ENCODE measurements at regions not wholly inside any gene's neighbourhood (a gene's known extent, or its start where the extent isn't known, plus 50 kb on each side); places are given as distances from the start of the nearest gene placed in this dataset.
"Not testable (repeated sequence)": the region's sequence is repeated elsewhere in the genome, so short reads cannot be mapped to it uniquely, and the experiment has no call there.

DNA sequence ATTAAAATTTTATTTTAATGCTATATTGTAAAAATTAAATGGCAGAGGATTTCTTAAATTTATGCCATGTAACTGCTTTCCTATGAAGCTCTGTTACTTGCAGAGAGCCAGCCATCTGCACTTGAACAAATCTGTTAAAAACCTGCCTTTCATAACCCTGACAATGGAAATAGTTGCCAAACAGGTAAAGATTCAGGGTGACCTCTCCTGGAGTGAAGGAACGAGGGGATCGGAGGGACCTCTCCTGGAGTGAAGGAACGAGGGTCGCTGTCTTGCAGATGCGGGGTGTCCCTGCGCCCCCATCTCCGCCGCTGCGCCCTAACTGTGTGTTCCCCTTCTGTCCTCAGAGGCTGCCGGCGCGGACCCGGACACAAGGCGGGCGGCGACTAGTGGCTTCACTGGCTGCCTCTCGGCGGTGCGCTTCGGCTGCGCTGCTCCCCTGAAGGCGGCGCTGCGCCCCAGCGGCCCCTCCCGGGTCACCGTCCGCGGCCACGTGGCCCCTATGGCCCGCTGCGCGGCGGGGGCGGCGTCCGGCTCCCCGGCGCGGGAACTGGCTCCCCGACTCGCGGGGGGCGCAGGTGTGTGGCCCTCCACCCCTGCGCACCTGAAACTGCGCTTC lies 295.9 kb upstream of the SPATA31A3 start:
- not testable (repeated sequence) for DNase-seq

DNA sequence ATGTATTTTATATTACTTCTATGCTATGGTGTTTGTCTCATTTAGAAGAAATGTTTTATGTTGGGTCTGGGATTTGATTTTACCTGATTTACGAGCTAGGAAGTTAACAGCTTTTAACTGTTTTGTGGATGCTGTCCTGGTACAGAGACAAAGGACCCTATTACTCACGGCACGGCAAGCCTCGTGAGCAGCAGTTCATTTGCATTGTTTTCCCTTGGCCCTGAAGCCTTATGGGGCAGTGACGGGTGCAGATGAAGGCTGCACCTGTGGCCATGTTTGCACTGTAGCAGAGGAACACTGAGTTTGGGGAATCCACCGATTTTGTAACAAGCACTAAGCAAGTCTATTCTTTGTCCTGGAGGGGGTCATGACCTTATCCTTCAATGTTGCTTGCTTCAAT lies 291.9 kb upstream of the SPATA31A3 start:
- not testable (repeated sequence) for DNase-seq

GRCh38 chr9:67281574-67281973 lies 289.2 kb upstream of the SPATA31A3 start:
- DNase-seq, result not testable (repeated sequence)

GRCh38 chr9:67269692-67270091 lies 277.3 kb upstream of the SPATA31A3 start:
- DNase-seq, result not testable (repeated sequence)

- DNase-seq, result not testable (repeated sequence)
Measured at GRCh38 chr9:67257894-67258293, 265.5 kb upstream of the SPATA31A3 start.

DNA sequence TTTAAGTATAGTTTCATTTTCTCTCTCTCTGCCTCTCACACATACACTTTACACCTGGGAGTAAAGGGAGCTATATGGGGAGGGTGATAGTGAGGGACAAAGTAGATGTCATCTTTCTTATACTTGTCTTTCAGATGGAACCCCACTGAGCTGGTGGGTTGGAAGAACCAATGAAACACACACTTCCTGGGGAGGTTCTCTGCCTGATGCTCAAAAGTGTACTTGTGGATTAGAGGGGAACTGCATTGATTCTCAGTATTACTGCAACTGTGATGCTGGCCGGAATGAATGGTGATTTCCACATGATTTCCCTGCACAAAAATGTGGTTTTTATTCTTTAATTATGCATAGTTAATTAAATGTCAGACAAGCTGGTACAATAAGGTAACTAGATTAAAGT lies 256.6 kb upstream of the SPATA31A3 start:
- not testable (repeated sequence) for DNase-seq

- DNase-seq, result not testable (repeated sequence)
Measured at GRCh38 chr9:67212073-67212472, 219.7 kb upstream of the SPATA31A3 start.

GRCh38 chr9:67210842-67211241 lies 218.5 kb upstream of the SPATA31A3 start:
- not testable (repeated sequence) for DNase-seq

DNA sequence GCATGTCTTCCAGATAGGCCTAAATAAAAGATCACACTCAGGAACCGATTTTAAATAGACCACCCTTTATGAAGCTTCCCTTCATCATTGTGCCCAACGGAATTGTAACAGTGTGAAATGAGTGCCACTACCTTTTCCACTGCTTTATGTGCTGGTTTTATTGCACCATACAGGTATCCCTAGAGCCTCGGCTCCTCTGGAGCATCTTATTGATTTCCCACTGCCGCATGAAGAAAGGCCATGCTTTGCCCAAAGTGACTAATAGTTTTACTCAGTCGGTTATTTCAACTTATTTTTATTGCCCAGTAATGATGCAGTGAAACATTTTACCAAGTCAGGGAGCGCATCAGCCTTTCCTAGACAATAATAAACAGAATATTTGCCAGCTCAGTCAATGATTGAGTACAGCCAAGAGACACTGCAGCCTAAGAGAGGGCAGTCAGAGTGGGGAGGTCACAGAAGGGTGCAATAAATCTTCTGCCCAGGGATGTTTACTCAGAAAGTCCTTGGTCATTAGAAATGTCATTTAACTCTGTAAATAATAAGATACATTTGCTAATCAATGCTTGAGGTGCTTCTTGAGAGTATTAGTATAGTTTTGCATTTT lies 216.6 kb upstream of the SPATA31A3 start:
- not testable (repeated sequence) for DNase-seq

- not testable (repeated sequence) for DNase-seq
Measured at GRCh38 chr9:67196135-67196534, 203.8 kb upstream of the SPATA31A3 start.

- not testable (repeated sequence) for DNase-seq
Measured at GRCh38 chr9:67195357-67195756, 203.0 kb upstream of the SPATA31A3 start.

DNA sequence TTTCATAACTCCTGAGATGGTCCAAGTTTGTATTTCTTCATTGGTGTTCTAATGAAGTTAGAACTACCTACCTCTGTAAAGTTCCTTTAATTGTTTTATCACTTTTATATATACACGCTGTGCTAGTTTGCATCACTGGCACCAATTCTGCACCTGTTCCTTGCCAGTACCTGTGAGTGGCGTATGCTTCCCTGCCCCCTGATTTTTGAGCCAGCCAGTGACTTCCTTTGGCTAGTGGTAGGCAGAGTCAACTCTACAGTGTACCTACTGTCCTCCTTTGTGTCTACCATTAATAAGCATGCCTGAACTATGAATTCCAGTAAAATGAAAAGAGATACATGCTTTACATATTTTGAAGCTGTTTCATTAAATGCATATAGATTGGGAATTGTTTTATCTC lies 186.8 kb upstream of the SPATA31A3 start:
- DNase-seq, result not testable (repeated sequence)

DNA sequence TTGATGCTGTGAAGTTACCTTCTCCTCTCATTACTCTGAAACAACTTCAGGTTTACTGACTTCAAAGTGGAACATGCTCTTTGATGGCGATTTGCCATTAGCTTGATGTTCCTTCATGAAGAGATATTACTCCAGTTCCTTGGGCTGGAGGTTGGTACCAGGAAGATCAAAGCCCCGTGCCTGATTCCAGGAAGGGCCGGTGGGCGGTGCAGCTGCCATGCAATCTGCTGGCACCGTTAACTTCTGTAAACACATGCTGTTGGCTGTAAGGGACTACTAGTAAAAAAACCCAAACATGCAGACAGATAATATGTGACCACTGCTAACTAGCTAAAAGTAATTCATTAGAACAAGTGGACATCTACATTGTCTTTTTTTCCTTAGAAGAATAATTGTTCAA lies 182.8 kb upstream of the SPATA31A3 start:
- not testable (repeated sequence) for DNase-seq

DNA sequence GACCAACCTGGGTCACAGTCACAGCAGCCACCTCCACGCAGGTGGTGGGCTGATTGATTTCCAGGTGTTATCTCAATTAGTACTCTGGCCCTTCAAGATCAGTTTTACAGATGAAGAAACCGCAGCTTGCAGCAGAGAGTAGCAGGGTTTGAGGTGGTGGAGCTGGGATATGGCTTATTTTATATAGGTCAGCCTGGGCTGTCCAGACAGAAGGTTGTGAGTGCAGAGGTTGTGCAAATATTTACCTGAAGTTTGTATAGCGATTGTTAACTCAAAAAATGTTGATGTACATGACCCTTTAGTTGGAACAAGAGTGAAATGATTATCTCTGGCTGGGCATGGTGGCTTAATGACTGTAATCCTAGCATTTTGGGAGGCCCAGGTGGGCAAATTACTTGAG lies 179.4 kb upstream of the SPATA31A3 start:
- not testable (repeated sequence) for DNase-seq

DNA sequence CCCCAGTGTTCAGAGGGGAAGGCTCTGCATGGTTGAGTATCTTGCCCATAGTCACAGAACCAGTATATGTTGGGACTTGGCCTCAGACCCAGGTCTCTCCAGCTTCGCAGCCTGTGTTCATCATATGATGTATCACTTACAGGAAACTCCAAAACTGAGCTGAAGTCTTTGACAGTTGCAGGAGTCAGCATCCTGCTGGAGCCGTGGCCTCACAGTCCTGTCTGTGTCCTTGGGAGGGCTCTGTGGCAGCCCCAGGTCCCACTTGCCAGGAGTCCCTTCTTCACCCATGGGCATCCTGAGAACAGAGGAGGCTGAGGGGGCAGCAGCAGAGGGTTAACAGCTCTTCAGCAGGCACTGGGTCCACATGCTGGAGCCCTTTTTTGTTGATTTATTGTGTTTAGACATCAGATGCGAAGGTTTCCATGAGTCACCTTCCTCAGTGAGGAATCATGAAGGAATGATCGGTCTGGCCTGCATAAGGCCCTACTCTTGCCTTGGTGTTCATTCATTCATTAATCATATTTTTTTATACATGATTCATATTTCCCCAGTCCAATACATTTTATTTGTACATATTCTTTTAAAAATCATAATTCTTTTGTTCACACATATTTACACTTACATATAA lies 176.3 kb upstream of the SPATA31A3 start:
- DNase-seq, result not testable (repeated sequence)

DNA sequence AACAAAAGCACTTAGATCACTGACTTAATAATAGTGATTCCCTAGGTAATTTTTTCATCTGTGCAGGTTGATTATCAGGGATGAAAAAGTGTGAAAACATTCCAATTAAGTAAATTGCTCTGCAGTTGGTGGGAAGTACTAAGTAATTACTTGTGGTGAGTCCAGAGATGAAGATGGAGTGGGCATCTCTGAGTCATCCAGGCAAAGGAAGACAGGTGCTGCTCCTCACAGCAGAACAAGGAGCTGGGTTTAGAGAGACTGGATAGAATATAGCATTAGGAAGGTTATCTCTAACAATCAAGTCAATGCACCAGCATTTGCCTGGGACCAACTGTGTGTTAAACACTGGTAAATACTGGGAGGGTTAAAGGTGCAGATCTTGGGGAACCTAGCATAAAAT lies 174.0 kb upstream of the SPATA31A3 start:
- DNase-seq, result not testable (repeated sequence)

DNA sequence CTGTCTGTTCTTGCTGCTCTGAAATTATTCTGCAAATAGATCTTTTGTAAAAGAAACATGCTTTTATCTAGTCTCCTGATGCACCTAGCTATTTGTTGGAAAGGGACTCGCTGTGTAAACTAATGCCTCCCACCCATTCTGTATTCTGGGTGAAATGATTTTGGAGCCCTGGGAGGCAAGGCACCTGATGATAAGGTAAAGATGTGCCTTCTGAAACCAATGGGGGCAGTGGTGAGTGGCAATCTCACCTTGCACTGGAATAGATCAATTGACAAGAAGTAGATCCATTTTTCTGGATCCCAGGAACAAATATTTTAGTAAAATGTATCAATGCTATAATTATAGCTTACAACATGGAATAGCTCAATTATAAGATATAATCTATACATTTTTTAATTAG lies 170.5 kb upstream of the SPATA31A3 start:
- not testable (repeated sequence) for DNase-seq

GRCh38 chr9:67155218-67155617 lies 162.9 kb upstream of the SPATA31A3 start:
- DNase-seq, result not testable (repeated sequence)

DNA sequence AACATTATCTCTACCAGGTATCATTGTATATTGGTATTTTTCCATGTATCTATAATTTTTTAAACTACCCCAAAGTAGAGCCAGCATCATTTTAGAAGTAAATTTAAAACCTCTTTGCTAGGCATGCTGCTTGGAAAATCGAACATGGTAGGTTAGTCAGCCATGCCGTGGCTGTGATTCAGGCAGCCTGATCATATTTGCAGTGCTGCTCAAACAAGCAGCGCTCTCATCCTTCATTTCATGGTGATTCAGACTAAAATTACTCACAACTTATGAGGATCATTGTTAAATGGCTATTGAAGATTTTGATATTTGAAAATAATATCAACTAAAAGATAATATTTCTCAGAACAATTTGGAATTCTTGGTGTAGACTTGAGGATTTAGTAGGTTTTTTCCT lies 161.2 kb upstream of the SPATA31A3 start:
- not testable (repeated sequence) for DNase-seq

DNA sequence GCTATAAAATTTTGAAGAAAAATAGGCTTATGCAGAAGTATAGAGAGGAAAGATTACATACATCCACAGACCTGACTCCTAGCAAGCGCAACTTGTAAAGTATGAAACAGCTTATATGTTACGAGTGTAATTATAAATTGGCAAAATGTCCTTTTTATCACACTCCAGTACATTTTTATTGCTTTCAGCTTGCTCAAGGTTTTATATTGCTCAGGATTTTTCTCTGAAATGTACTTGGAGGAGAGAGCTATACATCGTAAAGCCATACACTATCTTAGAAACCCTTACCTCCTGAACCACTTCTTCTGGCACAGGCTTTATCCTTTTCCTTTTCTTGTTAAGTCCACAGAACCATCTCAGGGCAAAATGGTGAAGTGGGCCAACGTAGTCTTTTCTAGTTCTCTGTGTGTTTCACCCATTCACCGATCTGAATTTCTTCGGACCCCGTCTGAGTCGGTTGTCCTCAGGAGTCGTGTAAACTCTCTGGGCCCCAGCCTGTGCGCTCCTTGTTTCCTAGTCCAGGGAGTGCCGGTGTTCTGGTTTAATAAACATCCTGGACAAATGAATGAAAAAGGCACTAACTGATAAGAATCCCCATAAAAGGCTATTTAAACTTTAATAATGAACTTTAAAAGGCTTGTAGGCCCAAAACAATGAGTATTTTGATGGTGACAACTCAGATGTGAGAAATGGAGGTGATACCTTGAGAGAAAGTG lies 150.2 kb upstream of the SPATA31A3 start:
- not testable (repeated sequence) for DNase-seq

- DNase-seq, result not testable (repeated sequence)
Measured at GRCh38 chr9:67136376-67136775, 144.0 kb upstream of the SPATA31A3 start.

- not testable (repeated sequence) for DNase-seq
Measured at GRCh38 chr9:67133124-67133523, 140.8 kb upstream of the SPATA31A3 start.

DNA sequence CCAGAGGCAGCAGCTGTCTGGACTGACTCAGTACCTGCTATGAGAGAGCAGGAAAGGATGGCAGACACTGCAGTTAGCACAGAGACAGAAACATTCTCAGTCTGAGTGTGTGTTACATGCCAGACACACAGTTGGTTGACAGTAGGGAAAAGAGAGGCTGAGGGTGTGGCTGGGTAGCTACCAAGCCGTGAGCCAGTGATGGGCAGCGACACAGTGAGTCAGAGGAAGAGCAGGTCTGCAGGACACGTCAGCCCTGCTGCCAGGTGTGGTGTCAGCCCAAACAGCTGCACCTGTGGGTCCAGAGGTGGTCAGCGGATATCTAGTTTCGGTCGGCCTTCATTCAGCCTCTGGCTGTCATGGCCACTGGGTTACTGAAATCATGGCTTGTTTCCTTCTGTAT lies 124.4 kb upstream of the SPATA31A3 start:
- DNase-seq, result not testable (repeated sequence)

Measured in CD4-positive, alpha-beta T cell treated with Interleukin-15 for 1 hour (primary cell).